ENCODE measurements at regions not wholly inside any gene's neighbourhood (a gene's known extent, or its start where the extent isn't known, plus 50 kb on each side); places are given as distances from the start of the nearest gene placed in this dataset.
"Not testable (repeated sequence)": the region's sequence is repeated elsewhere in the genome, so short reads cannot be mapped to it uniquely, and the experiment has no call there.

DNA sequence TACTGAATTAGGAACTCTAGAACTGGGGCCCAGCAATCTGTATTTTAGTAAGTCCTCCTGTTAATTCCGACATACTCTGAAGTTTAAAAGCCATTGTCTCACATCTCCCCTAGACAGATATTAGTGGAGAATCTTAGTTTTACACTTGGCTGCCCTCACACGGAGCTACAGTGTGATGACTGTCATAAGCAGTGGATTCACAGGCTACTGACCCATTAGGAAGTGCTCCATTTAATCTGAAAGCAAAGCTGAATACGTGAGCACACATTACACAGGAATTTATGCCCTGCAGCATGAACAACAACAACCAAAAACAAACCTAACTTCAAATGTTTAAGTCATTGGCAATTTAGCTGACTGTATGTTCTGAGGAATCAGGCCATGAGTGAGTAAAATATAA, 416.4 kb upstream of the ANKRD20A1 start:
- not testable (repeated sequence) for TF ChIP-seq EZH2 (IDR thresholded peaks at IDR 0.05; ENCODE audit: borderline replicate concordance, insufficient read depth, low read depth, low read length, poor library complexity, severe bottlenecking); CTCF (IDR thresholded peaks at IDR 0.05)
